HFF-Myc (cell line): ENCODE measurements at regions not wholly inside any gene's neighbourhood (a gene's known extent, or its start where the extent isn't known, plus 50 kb on each side); places are given as distances from the start of the nearest gene placed in this dataset.
"Not testable (repeated sequence)": the region's sequence is repeated elsewhere in the genome, so short reads cannot be mapped to it uniquely, and the experiment has no call there.

ENCODE experiments used
- DNase-seq: peaks from one replicate; pipeline ENCODE4 v3.0.0-alpha.2; 2011; ENCODE audit warnings: low read depth; ENCODE audit errors: extremely low read depth
- H3K4me3 ChIP-seq: replicated peaks from 2 replicates; pipeline ENCODE4 v1.5.1; 2011; ENCODE audit warnings: low read depth, mild to moderate bottlenecking, control low read depth, low read length
- TF ChIP-seq, protein P1 (sequence below): IDR thresholded peaks from 2 replicates; pipeline ENCODE4 v1.5.1; 2012; ENCODE audit warnings: mild to moderate bottlenecking, low read depth, low read length, control low read depth; ENCODE audit errors: missing control alignments

DNA sequence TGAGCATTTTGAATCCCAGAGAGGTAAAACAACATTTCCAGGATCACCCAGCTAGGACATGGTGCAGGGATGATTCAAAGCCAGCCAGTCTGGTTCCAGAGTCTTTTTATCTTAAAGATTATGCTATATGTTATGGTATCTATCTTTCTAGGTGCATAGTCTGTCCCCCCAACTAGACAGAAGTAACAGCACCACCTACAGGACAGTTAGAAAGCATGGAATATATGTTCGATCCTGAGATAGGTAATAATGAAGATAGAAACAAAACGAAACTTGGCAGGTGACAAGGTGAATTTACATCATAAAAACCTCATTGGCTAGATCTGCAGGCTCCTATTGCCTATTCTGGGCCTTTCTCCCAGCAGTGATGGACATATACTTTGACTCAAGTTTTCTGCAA is 723.2 kb downstream of the SMARCA1 start:
- TF ChIP-seq, protein P1, sequence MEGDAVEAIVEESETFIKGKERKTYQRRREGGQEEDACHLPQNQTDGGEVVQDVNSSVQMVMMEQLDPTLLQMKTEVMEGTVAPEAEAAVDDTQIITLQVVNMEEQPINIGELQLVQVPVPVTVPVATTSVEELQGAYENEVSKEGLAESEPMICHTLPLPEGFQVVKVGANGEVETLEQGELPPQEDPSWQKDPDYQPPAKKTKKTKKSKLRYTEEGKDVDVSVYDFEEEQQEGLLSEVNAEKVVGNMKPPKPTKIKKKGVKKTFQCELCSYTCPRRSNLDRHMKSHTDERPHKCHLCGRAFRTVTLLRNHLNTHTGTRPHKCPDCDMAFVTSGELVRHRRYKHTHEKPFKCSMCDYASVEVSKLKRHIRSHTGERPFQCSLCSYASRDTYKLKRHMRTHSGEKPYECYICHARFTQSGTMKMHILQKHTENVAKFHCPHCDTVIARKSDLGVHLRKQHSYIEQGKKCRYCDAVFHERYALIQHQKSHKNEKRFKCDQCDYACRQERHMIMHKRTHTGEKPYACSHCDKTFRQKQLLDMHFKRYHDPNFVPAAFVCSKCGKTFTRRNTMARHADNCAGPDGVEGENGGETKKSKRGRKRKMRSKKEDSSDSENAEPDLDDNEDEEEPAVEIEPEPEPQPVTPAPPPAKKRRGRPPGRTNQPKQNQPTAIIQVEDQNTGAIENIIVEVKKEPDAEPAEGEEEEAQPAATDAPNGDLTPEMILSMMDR: no peak
- no peak overlapping the region for H3K4me3 ChIP-seq
- DNase-seq: no peak

GRCh38 chrX:128783139-128783538 is 730.9 kb upstream of the ACTRT1 start:
- not testable (repeated sequence) for DNase-seq

DNA sequence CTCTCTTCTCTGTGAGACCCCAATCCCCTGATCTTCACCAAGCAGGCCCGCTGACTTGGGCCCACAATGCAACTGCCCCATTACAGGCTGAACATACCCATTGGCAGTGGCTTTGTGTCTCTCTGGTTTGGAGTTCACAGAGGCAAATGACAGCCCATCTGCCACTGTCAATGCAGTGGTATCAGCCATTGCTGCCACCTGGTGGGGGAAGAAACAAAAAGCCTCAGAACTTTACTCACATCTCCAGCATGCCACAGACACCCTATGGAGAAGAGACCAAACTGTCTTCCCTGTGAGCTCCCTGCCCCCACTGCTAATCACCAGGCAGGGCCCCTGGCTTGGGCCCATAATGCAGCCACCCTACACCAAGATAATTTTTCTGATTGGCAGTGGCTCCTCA is 729.3 kb upstream of the ACTRT1 start:
- TF ChIP-seq, protein P1: no peak
- H3K4me3 ChIP-seq: no peak overlapping the region
- DNase-seq: no peak

More at GRCh38 chrX:128783139-128783538, 730.9 kb upstream of the ACTRT1 start:
- H3K4me3 ChIP-seq: not testable (repeated sequence)

DNA sequence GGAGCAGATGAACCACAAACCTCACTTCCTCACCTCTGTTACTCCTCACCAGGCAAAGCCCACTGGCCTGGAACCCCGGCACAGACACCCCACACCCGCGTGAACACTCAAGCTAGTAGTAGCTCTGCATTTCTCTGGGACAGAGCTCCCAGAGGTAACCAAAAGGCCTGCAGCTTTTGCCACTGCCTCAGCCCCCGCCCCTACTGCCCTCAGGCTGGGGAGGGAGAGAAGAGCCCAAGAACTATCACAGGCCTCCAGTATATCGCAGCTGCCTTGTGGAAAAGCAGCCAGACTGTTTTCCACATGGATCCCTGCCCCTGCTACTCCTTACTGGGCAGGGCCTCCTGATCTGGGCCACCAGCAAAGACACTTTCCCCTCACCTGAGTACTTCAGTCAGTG is 728.7 kb upstream of the ACTRT1 start:
- DNase-seq: no peak
- TF ChIP-seq, protein P1: no peak

DNA sequence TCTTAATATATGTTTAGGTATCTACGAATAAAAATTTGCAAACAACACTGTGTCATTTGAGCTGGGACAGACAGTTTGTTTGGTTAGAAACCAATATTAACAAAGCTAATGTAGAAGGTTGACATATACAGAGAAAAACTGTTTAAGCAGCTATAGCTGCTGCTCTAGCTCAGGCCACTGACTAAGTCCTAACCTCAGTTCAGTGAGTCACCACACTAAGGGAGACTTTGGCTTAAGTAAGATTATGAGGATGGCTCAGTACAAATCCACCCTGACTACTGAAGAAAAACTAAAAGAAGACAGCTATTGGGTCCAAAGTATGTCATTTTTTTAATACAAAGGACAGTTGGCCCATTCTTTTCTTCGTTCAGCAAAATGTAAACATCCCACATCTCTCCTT is 717.3 kb upstream of the ACTRT1 start:
- no peak for DNase-seq
- TF ChIP-seq, protein P1: no peak
- H3K4me3 ChIP-seq: no peak overlapping the region

More for the DNA sequence above, 728.7 kb upstream of the ACTRT1 start:
- no peak overlapping the region for H3K4me3 ChIP-seq

DNA sequence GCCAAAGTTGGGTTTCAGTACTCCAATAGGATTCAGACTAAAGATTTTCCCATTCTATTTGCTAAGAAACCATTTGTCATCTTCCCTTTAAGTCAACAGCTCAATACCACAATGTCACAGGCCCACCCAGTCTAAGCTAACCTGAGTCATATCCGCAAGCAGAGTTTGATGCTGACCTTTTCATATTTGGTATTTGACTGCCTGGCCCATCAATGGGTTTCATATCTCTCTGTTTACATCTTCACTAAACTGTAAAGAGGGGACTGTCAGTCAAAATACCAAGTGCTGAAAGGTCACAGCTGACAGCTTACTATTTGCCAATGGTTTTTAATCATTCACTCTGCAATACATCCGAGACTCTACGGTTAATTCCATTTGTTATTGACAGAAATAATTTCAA is 707.5 kb upstream of the ACTRT1 start:
- DNase-seq: no peak
- H3K4me3 ChIP-seq: no peak overlapping the region
- TF ChIP-seq, protein P1: no peak

DNA sequence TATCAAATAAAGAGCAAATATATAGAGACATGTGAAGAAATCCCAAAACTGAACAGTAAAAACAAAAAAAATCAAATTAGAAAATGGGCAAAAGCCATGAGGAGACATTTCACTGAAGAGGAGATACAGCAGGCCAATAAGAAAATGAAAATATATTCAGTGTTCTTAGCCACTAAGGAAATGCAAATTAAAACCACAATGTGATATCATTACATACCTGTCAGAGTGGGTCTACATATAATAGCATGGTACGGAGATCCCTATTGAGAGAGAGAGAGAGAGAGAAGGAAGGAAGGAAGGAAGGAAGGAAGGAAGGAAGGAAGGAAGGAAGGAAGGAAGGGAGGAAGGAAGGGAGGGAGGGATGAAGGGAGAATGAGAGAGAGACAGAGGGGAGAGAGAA is 707.0 kb upstream of the ACTRT1 start:
- TF ChIP-seq, protein P1: no peak
- DNase-seq: no peak
- no peak overlapping the region for H3K4me3 ChIP-seq
